ENCODE measurements at regions not wholly inside any gene's neighbourhood (a gene's known extent, or its start where the extent isn't known, plus 50 kb on each side); places are given as distances from the start of the nearest gene placed in this dataset.

DNA sequence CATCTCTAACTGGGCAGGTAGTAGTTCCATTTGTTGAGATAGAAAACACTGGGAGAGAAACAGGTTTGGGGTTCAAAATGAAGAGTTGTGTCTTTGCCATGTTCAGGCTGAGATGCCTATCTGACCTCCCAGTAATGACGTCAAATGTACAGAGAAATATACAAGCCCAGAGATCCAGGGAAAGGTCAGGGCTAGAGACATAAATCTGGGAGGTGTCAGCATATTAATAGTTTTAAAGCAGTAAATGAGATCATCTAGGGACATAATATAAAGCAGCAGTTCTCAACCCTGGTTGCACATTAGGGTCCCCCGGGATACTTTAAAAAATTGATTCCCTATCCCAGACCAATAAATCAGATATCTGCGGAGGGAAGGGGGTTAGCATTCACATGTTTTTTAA lies 501.5 kb downstream of the UQCRFS1 start:
- TF ChIP-seq POLR2A (IDR thresholded peaks at IDR 0.05; ENCODE audit: low read depth, low read length), result no peak
- no peak for TF ChIP-seq ZNF217 (IDR thresholded peaks at IDR 0.05)
- no peak for TF ChIP-seq CBX5 (IDR thresholded peaks at IDR 0.05; ENCODE audit: low read depth)
- TF ChIP-seq EZH2 (IDR thresholded peaks at IDR 0.05; ENCODE audit: borderline replicate concordance, control insufficient read depth, low read depth, low read length), result no peak
- TF ChIP-seq HDAC2 (IDR thresholded peaks at IDR 0.05), result no peak
- TF ChIP-seq ESRRA (IDR thresholded peaks at IDR 0.05; ENCODE audit: low read length), result no peak
- no peak for TF ChIP-seq BHLHE40 (IDR thresholded peaks at IDR 0.05; ENCODE audit: borderline replicate concordance in 1 of 2, low read depth in 2 of 2, low read length in 1 of 2)
- no peak for TF ChIP-seq REST (IDR thresholded peaks at IDR 0.05; ENCODE audit: low read depth, low read length)
- no peak for TF ChIP-seq RFX5 (IDR thresholded peaks at IDR 0.05; ENCODE audit: low read depth, low read length)
- TF ChIP-seq, protein P1, sequence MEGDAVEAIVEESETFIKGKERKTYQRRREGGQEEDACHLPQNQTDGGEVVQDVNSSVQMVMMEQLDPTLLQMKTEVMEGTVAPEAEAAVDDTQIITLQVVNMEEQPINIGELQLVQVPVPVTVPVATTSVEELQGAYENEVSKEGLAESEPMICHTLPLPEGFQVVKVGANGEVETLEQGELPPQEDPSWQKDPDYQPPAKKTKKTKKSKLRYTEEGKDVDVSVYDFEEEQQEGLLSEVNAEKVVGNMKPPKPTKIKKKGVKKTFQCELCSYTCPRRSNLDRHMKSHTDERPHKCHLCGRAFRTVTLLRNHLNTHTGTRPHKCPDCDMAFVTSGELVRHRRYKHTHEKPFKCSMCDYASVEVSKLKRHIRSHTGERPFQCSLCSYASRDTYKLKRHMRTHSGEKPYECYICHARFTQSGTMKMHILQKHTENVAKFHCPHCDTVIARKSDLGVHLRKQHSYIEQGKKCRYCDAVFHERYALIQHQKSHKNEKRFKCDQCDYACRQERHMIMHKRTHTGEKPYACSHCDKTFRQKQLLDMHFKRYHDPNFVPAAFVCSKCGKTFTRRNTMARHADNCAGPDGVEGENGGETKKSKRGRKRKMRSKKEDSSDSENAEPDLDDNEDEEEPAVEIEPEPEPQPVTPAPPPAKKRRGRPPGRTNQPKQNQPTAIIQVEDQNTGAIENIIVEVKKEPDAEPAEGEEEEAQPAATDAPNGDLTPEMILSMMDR (IDR thresholded peaks at IDR 0.05 in 2 of 3, conservative IDR thresholded peaks at IDR 0.05 in 1 of 3; ENCODE audit: control insufficient read depth in 2 of 3, extremely low read depth in 1 of 3, insufficient read depth in 1 of 3, low read depth in 3 of 3, low read length in 3 of 3), result no peak
- TF ChIP-seq MYC (IDR thresholded peaks at IDR 0.05; ENCODE audit: insufficient read depth, insufficient read length, insufficient replicate concordance, low read length, severe bottlenecking), result no peak
- no peak for TF ChIP-seq EED (IDR thresholded peaks at IDR 0.05; ENCODE audit: low read depth)
